ENCODE measurements at regions not wholly inside any gene's neighbourhood (a gene's known extent, or its start where the extent isn't known, plus 50 kb on each side); places are given as distances from the start of the nearest gene placed in this dataset.

DNA sequence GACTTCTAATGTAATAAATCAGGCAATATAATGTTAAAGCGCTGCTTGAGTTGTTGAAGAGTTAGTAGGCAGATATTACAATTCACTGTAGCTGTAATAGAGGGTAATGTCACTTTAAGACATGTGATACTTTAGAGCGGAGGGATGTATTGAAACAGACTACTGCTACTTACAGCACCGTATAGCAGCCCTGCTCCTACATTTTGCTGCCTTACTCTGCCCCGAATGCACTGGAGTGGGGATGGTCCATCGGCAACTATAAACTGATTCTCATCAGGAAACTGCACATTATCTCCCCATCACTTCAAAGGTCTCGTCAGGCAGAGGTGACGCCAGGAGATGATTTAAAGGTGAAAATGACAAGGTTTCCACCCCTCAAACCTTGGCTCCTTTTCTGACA is 349.7 kb upstream of the SUCLG2 start:
- no peaks in the 10 kb centered on the region for H3K79me1 ChIP-seq (ENCODE audit: low read depth, low read length)
- H3K79me2 ChIP-seq (ENCODE audit: control insufficient read depth in 1 of 2, insufficient read depth in 2 of 2, low read length in 2 of 2) = no peaks in the 10 kb centered on the region
- H3K4me1 ChIP-seq (replicated peaks in 1 of 4; ENCODE audit: control insufficient read depth in 3 of 4, insufficient read depth in 4 of 4, low read length in 3 of 4) = peaks cover 0 to 6% (median 2%) of the 10 kb centered on the region in 4 experiments; a peak in 5 of 7 replicates
- no peak overlapping the region for H3K56ac ChIP-seq (replicated peaks; ENCODE audit: insufficient read length, low read depth, low read length)
- no peaks in the 10 kb centered on the region for H4K20me1 ChIP-seq (replicated peaks in 1 of 2; ENCODE audit: control insufficient read depth in 1 of 2, insufficient read depth in 2 of 2, low read length in 2 of 2)
- H3K23me2 ChIP-seq (ENCODE audit: low read depth, low read length) = peaks cover 5% of the 10 kb centered on the region; the same call in 1 of the 2 replicates
- H2BK12ac ChIP-seq (ENCODE audit: low read depth, low read length) = no peak overlapping the region
- H2BK5ac ChIP-seq (ENCODE audit: low read depth, low read length) = no peak overlapping the region
- no peak overlapping the region for H4K8ac ChIP-seq (ENCODE audit: extremely low read depth, insufficient read depth, low read length)
- CTCF ChIA-PET (ENCODE audit: partially characterized antibody) = no interaction called here
- no peak overlapping the region for H3K4ac ChIP-seq (replicated peaks; ENCODE audit: insufficient read length, low read depth, low read length)
- no peak overlapping the region for H2BK15ac ChIP-seq (ENCODE audit: low read length)
- H3K18ac ChIP-seq (ENCODE audit: extremely low read depth, low read length) = no peak overlapping the region
- POLR2A ChIA-PET (ENCODE audit: partially characterized antibody) = no interaction called here
- 75% methylated on average over 7 of the region's 7 CpGs; no CpG with 5 or more reads in 1 of the 2 experiments for WGBS, 2 experiments (ENCODE audit: extremely low coverage in 1 of 2, insufficient coverage in 1 of 2, insufficient read length in 1 of 2, insufficient replicate concordance in 2 of 2, low coverage in 1 of 2, low lambda C conversion rate in 2 of 2, missing lambda C conversion rate in 1 of 2)
- H3K9me3 ChIP-seq (ENCODE audit: insufficient read depth in 2 of 2, low read depth in 1 of 2, low read length in 1 of 2) = 0 out of 4 replicates have a peak, but pooled peaks cover 0 to 3% of the 10 kb centered on the region in 2 experiments
- DNase-seq (ENCODE audit: low read depth in 1 of 2, low spot score in 2 of 2) = no peak
- no peak overlapping the region; a peak in 1 of 4 replicates for H3K4me2 ChIP-seq (ENCODE audit: insufficient read depth in 1 of 2, low read depth in 2 of 2, low read length in 2 of 2)
- H2BK120ac ChIP-seq (replicated peaks; ENCODE audit: low read depth, low read length) = no peak overlapping the region
- H2AFZ ChIP-seq (ENCODE audit: low read length) = no peak overlapping the region
- no peak overlapping the region for H2AK5ac ChIP-seq (ENCODE audit: low read depth, low read length)
- no peaks in the 10 kb centered on the region for H3K36me3 ChIP-seq (ENCODE audit: control insufficient read depth in 2 of 4, insufficient read depth in 4 of 4, low read length in 3 of 4)
- H4K5ac ChIP-seq (ENCODE audit: insufficient read length, low read depth, low read length) = no peak overlapping the region
- no peak overlapping the region for H3K27ac ChIP-seq (ENCODE audit: low read depth, low read length)
- no peak for FAIRE-seq
- no peak overlapping the region for H3K14ac ChIP-seq (ENCODE audit: insufficient read length)
- peaks cover 0 to 7% (median under 1%) of the 10 kb centered on the region in 4 experiments; a peak in 2 of 7 replicates for H3K27me3 ChIP-seq (replicated peaks in 1 of 4; ENCODE audit: control insufficient read depth in 3 of 4, extremely low read depth in 1 of 4, insufficient read depth in 3 of 4, low read length in 3 of 4)
- H3K9ac ChIP-seq (replicated peaks in 1 of 4; ENCODE audit: extremely low read depth in 1 of 4, low read depth in 3 of 4, low read length in 3 of 4) = no peak overlapping the region
- H2BK20ac ChIP-seq (ENCODE audit: low read length) = no peak overlapping the region
- H3K4me3 ChIP-seq (ENCODE audit: extremely low read depth in 1 of 4, insufficient read depth in 2 of 4, low read depth in 3 of 4, low read length in 4 of 4) = no peak overlapping the region
- no peak overlapping the region for H4K91ac ChIP-seq (replicated peaks; ENCODE audit: insufficient read length, low read length)
- no peak overlapping the region for H3K23ac ChIP-seq (ENCODE audit: insufficient read length)
- TF ChIP-seq BCL11A (IDR thresholded peaks at IDR 0.05; ENCODE audit: low read depth in 2 of 2, low read length in 2 of 2) (no peak), E2F6 (IDR thresholded peaks at IDR 0.05) (no peak), CEBPB (IDR thresholded peaks at IDR 0.05; ENCODE audit: low read depth, low read length) (no peak), CBX5 (IDR thresholded peaks at IDR 0.05; ENCODE audit: low read depth, low read length) (no peak), BRCA1 (IDR thresholded peaks at IDR 0.05; ENCODE audit: low read depth, low read length) (no peak), RAD21 (IDR thresholded peaks at IDR 0.05 in 1 of 2, conservative IDR thresholded peaks at IDR 0.05 in 1 of 2; ENCODE audit: low read depth in 2 of 2, low read length in 2 of 2) (no peak), NRF1 (IDR thresholded peaks at IDR 0.05; ENCODE audit: low read depth, low read length) (no peak), RFX5 (IDR thresholded peaks at IDR 0.05; ENCODE audit: borderline replicate concordance, low read depth, low read length) (no peak), CHD1 (IDR thresholded peaks at IDR 0.05; ENCODE audit: low read depth, low read length) (no peak), SAP30 (IDR thresholded peaks at IDR 0.05; ENCODE audit: insufficient read depth, insufficient replicate concordance, low read length) (no peak), BACH1 (IDR thresholded peaks at IDR 0.05; ENCODE audit: low read length) (no peak), RNF2 (IDR thresholded peaks at IDR 0.05; ENCODE audit: borderline replicate concordance, low read depth, low read length, missing control alignments, poor library complexity, severe bottlenecking) (no peak)
- TF ChIP-seq, protein P1, sequence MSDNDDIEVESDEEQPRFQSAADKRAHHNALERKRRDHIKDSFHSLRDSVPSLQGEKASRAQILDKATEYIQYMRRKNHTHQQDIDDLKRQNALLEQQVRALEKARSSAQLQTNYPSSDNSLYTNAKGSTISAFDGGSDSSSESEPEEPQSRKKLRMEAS (IDR thresholded peaks at IDR 0.05) = no peak
